Activated T-cell treated with anti-CD3 and anti-CD28 coated beads, Interleukin-2, amount 50 U/mL, for 72 hours (primary cell): ENCODE measurements at regions not wholly inside any gene's neighbourhood (a gene's known extent, or its start where the extent isn't known, plus 50 kb on each side); places are given as distances from the start of the nearest gene placed in this dataset.

ENCODE experiments used
- ATAC-seq, 2 donors: fragments of 150-1000 bp; cut with Tn5 transposase; replicated peaks in 1 of 2; 2 replicates each; pipeline ENCODE4 v1.10.0; 2021; ENCODE audit warnings: moderate library complexity in 2 of 2, mild to moderate bottlenecking in 1 of 2
- DNase-seq, 2 donors: peaks; one replicate each; pipeline ENCODE4 v3.0.0; 2021 to 2022; ENCODE audit warnings: mixed read lengths in 1 of 2
- H3K27ac Mint-ChIP-seq: one replicate; pipeline ENCODE4 v1.8.0; 2022; ENCODE audit warnings: mild to moderate bottlenecking, moderate library complexity, mixed read lengths
- H3K27me3 Mint-ChIP-seq: one replicate; pipeline ENCODE4 v1.8.0; 2022; ENCODE audit warnings: low read depth, mixed read lengths
- H3K36me3 Mint-ChIP-seq, 2 donors: one replicate each; pipeline ENCODE4 v1.8.0; 2022; ENCODE audit warnings: mixed read lengths in 2 of 2, mild to moderate bottlenecking in 1 of 2; ENCODE audit not compliant: insufficient read depth in 2 of 2
- H3K4me1 Mint-ChIP-seq: one replicate; pipeline ENCODE4 v1.8.0; 2022; ENCODE audit warnings: low read depth, mixed read lengths
- H3K4me3 Mint-ChIP-seq, 2 donors: one replicate each; pipeline ENCODE4 v1.8.0; 2022; ENCODE audit warnings: mild to moderate bottlenecking in 2 of 2, mixed read lengths in 2 of 2, moderate library complexity in 2 of 2
- H3K9me3 Mint-ChIP-seq, 2 donors: one replicate each; pipeline ENCODE4 v1.8.0; 2022; ENCODE audit warnings: mixed read lengths in 2 of 2

DNA sequence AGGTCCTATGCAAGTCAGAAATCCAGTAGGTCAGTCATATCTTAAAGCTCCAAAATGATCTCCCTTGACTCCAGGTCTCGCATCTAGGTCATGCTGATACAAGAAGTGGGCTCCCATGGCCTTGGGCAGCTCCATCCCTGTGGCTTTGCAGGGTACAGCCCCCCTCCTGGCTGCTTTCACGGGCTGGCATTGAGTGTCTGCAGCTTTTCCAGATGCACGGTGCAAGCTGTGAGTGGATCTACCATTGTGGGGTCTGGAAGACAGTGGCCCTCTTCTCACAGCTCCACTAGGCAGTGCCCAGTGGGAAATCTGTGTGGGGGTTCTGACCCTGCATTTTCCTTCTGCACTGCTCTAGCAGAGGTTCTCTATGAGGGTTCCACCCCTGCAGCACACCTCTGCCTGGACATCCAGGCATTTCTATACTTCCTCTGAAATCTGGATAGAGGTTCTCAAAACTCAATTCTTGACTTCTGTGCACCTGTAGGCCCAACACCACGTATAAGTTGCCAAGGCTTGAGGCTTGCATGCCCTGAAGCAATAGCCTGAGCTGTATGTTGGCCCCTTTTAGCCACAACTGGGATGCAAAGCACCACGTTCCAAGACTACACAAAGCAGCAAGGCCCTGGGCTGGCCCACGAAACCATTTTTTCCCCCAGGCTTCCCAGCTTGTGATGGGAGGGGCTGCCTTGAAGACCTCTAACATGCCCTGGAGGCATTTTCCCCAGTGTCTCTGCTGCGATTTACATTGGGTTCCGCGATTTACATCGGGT, 472.7 kb downstream of the NPHP4 start:
- DNase-seq (no peak), ATAC-seq (no peak)
- Mint-ChIP-seq H3K9me3 (no peaks in the 10 kb centered on the region), H3K4me3 (no peak overlapping the region), H3K4me1 (no peaks in the 10 kb centered on the region), H3K27ac (no peak overlapping the region), H3K27me3 (peaks cover 12% of the 10 kb centered on the region), H3K36me3 (no peaks in the 10 kb centered on the region)

DNA sequence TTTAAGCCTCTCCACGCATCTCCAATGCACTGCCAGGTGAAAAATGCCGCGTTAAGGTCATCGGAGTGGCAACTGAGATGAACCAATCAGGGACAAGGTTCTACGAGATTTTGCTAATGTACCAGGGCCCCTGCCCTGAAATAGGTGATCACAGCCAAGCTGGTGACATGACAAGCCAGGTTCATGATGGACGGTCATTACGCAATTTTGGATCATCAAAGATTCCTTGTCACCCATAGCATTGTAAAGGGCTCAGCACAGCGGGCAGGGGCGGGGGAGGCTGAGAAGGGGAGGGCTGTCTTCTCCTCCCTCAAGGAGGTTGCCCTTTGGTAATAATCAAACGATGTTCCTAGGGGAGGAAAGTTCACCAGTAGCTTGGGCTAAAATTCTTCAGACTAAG, 475.5 kb downstream of the NPHP4 start:
- peaks cover 5% of the 10 kb centered on the region for H3K4me1 Mint-ChIP-seq
- DNase-seq (no peak), ATAC-seq (no peak)
- H3K4me3 Mint-ChIP-seq, result no peak overlapping the region
- no peaks in the 10 kb centered on the region for H3K36me3 Mint-ChIP-seq
- peaks cover 12% of the 10 kb centered on the region for H3K27me3 Mint-ChIP-seq
- H3K9me3 Mint-ChIP-seq, result no peaks in the 10 kb centered on the region
- H3K27ac Mint-ChIP-seq, result no peak overlapping the region

DNA sequence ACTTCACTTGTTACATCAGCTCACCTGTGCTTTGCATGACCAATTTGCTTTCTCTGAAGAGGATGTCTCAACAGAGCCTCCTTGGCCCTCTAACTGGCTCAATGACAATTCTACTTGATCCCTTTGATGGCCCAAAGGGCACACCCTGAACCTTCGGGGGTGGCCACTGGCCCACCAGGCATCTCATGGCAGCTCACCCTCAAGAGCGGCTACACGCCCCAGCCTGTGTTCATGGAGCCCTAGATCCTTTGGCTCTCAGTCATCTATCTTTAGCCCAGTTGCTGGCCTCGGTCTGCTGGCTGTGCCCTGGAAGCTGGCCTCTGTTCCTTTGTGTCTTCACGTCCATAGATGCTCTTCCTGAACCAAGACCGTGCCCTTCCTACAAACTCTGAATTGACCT, 476.7 kb downstream of the NPHP4 start:
- Mint-ChIP-seq H3K9me3 (no peaks in the 10 kb centered on the region), H3K36me3 (no peaks in the 10 kb centered on the region), H3K4me3 (no peak overlapping the region), H3K27me3 (peaks cover 21% of the 10 kb centered on the region), H3K4me1 (peaks cover 5% of the 10 kb centered on the region), H3K27ac (no peak overlapping the region)
- ATAC-seq (no peak), DNase-seq (no peak)

DNA sequence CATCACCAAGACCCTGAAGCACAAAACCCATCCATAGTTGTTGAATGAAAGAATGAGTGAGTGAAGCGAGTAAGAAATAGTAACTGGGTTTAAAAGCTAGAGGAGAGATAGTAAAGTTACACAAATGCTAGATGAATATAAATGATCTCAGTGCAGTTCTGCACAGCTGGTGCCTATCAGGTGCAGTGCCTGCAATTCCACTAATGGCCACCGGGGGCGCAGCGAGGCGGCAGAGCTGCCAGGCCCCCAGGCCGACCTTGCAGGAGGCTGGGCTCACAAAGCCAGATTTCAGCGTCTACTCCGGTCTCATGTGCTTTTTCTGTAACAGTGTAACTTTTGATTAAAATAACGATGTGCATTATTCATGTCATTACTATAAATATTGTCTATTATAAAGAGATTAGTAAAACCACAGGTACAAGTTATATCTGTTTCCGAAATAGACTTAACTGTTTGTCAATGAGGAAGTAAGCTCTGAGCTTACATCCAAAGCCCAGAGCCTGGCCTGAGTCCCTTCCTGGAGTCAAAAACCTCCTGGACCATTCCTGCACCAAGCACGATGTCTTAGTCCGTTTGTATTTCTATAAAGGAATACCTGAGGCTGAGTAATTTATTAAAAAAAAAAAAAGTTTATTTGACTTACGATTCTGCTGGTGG, 477.6 kb downstream of the NPHP4 start:
- DNase-seq, result peak; percentile 68 to 77
- H3K9me3 Mint-ChIP-seq, result no peaks in the 10 kb centered on the region
- H3K36me3 Mint-ChIP-seq, result no peaks in the 10 kb centered on the region
- peak in 1 of 2 donors; percentile 39 for ATAC-seq
- no peak overlapping the region for H3K4me3 Mint-ChIP-seq
- peaks cover 5% of the 10 kb centered on the region for H3K4me1 Mint-ChIP-seq
- H3K27ac Mint-ChIP-seq, result no peak overlapping the region
- peaks cover 21% of the 10 kb centered on the region for H3K27me3 Mint-ChIP-seq

DNA sequence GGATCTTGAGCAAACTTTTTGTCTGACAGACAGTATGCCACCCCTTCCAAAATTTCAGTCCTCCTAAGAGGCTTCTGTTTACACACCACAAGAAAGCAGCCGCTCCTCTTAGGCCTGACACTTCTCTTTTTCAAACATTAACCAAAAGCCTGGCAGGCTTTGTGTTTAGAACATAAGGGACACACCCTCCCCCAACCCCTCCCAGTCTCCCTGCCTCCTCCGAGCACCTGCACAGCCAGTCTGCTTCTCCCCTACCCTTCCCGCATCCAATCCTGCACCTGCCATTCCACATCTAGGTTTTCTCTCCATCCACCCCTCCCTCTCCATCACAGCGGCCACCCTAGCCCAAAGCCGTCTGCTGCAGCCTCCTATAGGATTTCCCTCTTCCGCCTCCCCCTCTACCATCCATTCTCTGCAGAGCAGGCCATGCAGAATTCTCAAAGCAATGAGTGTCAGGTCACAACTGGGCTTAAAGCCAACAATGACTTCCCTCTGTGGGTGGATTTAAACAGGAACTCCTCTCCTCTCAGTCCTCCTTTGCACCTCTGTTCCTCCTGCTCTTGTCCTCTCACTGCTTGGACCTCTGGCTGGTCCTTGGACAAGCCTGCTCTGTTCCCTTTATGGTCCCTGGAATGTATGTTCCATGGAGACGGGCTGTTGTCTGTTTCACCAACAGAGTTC, 478.2 kb downstream of the NPHP4 start:
- no peaks in the 10 kb centered on the region for H3K36me3 Mint-ChIP-seq
- peaks cover 21% of the 10 kb centered on the region for H3K27me3 Mint-ChIP-seq
- peaks cover 5% of the 10 kb centered on the region for H3K4me1 Mint-ChIP-seq
- no peak overlapping the region for H3K27ac Mint-ChIP-seq
- no peak overlapping the region for H3K4me3 Mint-ChIP-seq
- DNase-seq (no peak), ATAC-seq (no peak)
- no peaks in the 10 kb centered on the region for H3K9me3 Mint-ChIP-seq

DNA sequence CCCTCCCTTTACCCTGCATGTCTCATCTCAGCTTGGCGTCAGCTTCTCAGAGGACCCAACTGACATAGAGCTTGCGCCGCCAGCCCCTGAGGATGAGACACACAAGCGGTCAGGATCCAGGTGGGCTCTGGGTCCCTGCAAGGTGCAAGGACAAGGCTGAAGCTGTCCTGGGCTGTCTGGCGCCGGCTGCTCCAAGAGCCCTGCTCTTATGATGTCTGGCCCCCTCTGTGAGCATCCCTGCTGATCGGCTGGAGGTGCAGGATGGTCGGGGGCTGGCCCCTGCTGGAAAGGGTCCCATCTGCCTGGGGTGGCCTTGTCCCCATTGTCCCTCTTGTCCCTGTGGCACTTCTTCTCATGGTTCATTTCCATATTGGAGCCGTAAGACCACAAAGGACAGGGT, 479.0 kb downstream of the NPHP4 start:
- Mint-ChIP-seq H3K36me3 (no peaks in the 10 kb centered on the region), H3K4me1 (peaks cover 5% of the 10 kb centered on the region), H3K9me3 (no peaks in the 10 kb centered on the region), H3K4me3 (no peak overlapping the region), H3K27ac (no peak overlapping the region), H3K27me3 (peaks cover 21% of the 10 kb centered on the region)
- DNase-seq (no peak), ATAC-seq (no peak)

DNA sequence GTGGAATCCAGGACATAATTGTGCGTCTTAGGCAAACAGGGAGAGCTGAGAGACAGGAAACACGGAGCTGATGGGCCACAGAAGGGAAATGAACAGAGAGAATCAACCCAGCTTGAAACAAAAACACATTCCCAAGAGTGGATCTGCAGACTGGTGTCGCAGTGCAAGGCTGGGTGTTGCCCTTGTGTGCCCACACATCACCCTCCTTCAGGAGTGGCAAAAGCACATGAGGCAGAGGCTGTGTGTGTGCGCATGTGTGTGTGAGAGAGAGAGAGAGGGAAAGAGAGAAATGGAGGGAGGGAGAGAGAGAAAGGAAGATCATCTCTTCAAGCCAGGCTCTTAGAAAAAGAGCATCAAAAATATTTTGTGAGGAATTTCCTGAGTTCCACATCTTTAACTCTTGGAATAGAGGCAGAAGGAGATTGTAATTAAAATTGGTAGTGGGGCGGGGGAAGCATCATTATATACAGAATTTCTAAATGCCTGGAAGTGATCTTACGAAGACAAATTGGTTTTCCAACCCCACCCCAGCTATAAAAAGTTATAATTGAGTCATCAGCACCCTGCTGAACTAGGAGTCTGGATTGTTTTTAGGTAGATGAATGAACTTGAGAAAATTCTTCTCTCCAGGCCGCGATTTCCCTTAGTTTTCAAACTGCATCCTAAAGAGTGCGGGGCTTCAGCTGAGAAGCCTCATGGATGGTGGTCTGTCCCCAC, 480.7 kb downstream of the NPHP4 start:
- DNase-seq (no peak), ATAC-seq (no peak)
- Mint-ChIP-seq H3K27ac (no peak overlapping the region), H3K36me3 (no peaks in the 10 kb centered on the region), H3K4me1 (peaks cover 5% of the 10 kb centered on the region), H3K9me3 (no peaks in the 10 kb centered on the region), H3K4me3 (no peak overlapping the region), H3K27me3 (peaks cover 21% of the 10 kb centered on the region)

DNA sequence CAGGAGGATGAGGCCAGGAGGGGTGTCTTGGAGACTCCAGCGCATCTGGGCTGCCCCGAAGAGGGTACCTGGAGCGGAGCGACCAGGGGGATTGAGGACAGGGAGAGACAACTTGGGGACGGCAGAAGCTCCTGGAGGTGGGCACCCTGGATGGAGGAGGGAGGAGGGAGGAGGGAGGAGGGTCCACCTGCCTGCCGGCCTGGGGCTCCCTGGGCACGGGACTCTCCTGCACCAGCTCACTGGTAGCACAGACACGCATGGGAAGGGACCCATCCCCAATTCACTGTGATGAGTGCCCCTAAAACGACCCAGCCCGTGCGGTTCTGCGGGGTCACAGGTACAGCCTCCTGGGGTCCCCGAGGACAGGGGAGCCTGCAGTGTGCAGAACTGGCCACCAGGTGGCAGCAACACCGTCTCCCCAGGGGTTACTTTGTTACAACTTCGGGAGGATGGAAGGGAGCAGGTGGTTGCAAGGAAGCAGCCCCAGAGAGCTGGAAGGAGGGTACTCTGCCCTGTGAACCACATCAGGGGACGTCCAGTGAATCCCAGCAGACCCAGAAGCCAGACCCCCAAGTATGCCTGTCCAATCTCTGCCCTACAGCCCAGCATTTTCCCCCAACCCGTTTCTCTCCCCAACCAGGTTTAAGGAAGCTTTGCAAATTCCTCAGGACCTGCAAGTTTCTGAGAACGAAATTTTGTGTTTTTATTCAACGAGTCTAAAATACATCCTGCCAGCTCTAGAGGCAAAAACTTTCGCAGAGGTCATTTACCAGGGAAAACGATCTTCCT, 482.4 kb downstream of the NPHP4 start:
- no peaks in the 10 kb centered on the region for H3K36me3 Mint-ChIP-seq
- peak; percentile 69 to 74 for DNase-seq
- no peak overlapping the region for H3K4me3 Mint-ChIP-seq
- peak; percentile 37 to 58 for ATAC-seq
- no peaks in the 10 kb centered on the region for H3K9me3 Mint-ChIP-seq
- peaks cover 5% of the 10 kb centered on the region for H3K4me1 Mint-ChIP-seq
- peaks cover 10% of the 10 kb centered on the region for H3K27me3 Mint-ChIP-seq
- H3K27ac Mint-ChIP-seq, result no peak overlapping the region

DNA sequence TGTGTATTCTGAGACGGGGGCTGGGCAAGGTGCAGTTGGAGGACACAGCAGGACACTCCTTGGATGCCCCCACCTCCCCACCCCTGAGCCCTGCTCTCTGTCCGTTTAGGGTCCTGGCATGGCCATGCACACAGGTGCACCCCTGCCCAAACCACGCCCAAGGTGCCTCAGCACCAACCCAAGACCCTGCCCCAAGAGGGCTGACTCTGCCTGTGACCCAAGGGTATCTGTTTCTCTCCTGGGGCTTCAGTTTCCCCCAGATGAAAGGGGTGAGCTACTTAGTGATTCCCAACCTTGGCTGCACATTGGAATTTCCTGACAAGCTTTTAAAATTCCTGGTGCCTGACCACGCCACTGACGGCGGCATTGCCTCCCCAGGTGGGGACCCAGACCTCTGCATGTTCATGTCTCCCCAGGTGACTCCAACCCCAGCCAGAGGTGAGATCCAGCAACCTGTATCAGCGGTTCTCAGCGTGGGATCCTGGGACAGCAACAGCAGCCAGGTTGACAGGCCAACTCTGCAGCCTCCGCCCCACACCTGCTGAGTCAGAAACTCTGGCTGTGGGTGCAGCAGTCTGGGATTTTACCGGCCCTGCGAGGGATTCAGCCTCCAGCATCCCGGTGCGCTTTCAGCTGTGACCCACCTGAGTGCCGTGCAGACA, 483.4 kb downstream of the NPHP4 start:
- Mint-ChIP-seq H3K36me3 (no peaks in the 10 kb centered on the region), H3K27me3 (peaks cover 10% of the 10 kb centered on the region), H3K4me1 (no peaks in the 10 kb centered on the region), H3K9me3 (no peaks in the 10 kb centered on the region), H3K4me3 (no peak overlapping the region), H3K27ac (no peak overlapping the region)
- no peak for DNase-seq
- no peak for ATAC-seq

DNA sequence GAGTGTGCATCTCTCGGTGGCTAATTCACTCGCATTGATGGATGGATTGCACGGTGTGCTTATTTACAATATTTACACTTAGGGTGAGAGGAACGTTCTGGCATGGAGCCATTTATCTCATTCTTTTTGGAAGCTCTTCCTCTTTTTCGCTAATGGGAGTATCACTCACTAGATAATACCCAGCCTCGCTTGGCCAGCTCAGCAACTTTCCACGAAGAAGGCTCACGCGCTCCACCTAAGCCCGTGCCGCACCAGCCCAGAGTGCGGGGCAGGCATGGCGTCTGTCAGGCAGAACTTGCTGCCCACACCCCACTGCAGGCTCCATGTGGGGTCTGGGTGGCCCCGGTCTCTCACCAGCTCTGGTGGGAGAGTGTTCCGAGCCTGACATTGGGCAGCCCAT, 484.9 kb downstream of the NPHP4 start:
- no peaks in the 10 kb centered on the region for H3K36me3 Mint-ChIP-seq
- H3K4me3 Mint-ChIP-seq, result no peak overlapping the region
- H3K27me3 Mint-ChIP-seq, result peaks cover 10% of the 10 kb centered on the region

DNA sequence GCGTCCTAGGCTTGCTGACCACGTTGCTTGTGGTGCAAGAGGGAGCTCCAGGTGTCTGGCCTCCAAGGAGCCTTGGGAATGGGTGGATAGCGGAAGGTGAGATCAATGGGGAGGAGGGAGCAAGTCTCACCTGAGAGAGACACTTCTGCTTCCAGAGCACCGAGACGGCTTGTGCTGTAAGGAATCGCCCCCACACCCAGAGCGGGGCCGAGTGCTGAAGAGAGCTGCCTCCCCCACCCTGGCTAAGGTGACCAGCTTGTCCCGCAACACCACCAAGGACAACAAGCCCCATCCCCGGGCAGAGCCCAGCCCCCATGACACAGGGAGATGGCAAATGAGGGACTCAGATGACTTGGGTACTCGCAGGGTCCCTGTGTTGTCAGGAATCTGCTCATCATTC, 485.6 kb downstream of the NPHP4 start:
- Mint-ChIP-seq H3K4me3 (no peak overlapping the region), H3K27me3 (peaks cover 10% of the 10 kb centered on the region), H3K27ac (no peak overlapping the region), H3K36me3 (no peaks in the 10 kb centered on the region), H3K4me1 (no peaks in the 10 kb centered on the region), H3K9me3 (no peaks in the 10 kb centered on the region)
- DNase-seq, result no peak
- no peak for ATAC-seq

More for the DNA sequence above, 484.9 kb downstream of the NPHP4 start:
- H3K9me3 Mint-ChIP-seq, result no peaks in the 10 kb centered on the region
- DNase-seq, result no peak
- H3K4me1 Mint-ChIP-seq, result no peaks in the 10 kb centered on the region
- H3K27ac Mint-ChIP-seq, result no peak overlapping the region
- no peak for ATAC-seq

DNA sequence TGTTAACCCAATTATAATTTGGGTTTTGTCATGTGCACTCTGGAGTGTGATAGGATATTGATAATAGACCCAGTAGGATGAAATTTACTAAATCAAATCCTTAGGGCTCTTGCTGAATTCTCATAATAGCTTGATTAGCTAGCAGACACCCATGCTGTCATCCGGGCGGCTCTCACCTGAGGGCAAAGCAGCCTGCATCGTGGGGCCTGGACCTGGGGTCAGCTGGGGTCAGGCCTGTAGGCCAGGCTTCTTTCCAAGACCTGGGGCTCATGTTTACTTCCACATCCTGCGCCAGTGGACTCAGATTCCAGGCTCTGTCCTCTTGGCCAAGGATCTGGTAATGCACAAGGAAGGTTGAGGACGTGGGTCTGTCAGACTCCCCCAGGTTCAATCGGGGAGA, 486.3 kb downstream of the NPHP4 start:
- DNase-seq, result no peak
- Mint-ChIP-seq H3K36me3 (no peaks in the 10 kb centered on the region), H3K4me3 (no peak overlapping the region), H3K27me3 (peaks cover 3% of the 10 kb centered on the region), H3K9me3 (no peaks in the 10 kb centered on the region), H3K27ac (no peak overlapping the region), H3K4me1 (no peaks in the 10 kb centered on the region)
- no peak for ATAC-seq
